Nephron (organoid): ENCODE measurements at regions not wholly inside any gene's neighbourhood (a gene's known extent, or its start where the extent isn't known, plus 50 kb on each side); places are given as distances from the start of the nearest gene placed in this dataset.
"Not testable (repeated sequence)": the region's sequence is repeated elsewhere in the genome, so short reads cannot be mapped to it uniquely, and the experiment has no call there.

Source experiments
- H3K27ac Mint-ChIP-seq, 3 experiments: 2 replicates each; pipeline ENCODE4 v1.8.0; 2020; ENCODE audit warnings: mixed read lengths in 3 of 3, mild to moderate bottlenecking in 2 of 3, moderate library complexity in 1 of 3
- H3K27me3 Mint-ChIP-seq: 2 replicates; pipeline ENCODE4 v1.8.0; 2021; ENCODE audit warnings: low read depth, mild to moderate bottlenecking, moderate library complexity, mixed read lengths
- H3K36me3 Mint-ChIP-seq: 2 replicates; pipeline ENCODE4 v1.8.0; 2020; ENCODE audit warnings: low read depth, mixed read lengths
- H3K4me1 Mint-ChIP-seq: 2 replicates; pipeline ENCODE4 v1.8.0; 2020; ENCODE audit warnings: mixed read lengths
- H3K4me3 Mint-ChIP-seq, 3 experiments: 2 replicates each; pipeline ENCODE4 v1.8.0; 2020; ENCODE audit warnings: mild to moderate bottlenecking in 3 of 3, mixed read lengths in 3 of 3, moderate library complexity in 2 of 3
- H3K9me3 Mint-ChIP-seq: 2 replicates; pipeline ENCODE4 v1.8.0; 2020; ENCODE audit warnings: mixed read lengths
- TF ChIP-seq, protein P1 (sequence below), 3 experiments: fragments of 200-600 bp; sonication (generic); IDR thresholded peaks; one replicate each; pipeline ENCODE4 v1.5.0; 2021; ENCODE audit warnings: antibody characterized with exemption in 3 of 3; ENCODE audit not compliant: unreplicated experiment in 3 of 3

GRCh38 chr1:166693158-166693557 lies 146.1 kb upstream of the POGK start:
- Mint-ChIP-seq H3K27ac (no peak overlapping the region), H3K4me3 (no peak overlapping the region), H3K4me1 (no peaks in the 10 kb centered on the region), H3K9me3 (no peaks in the 10 kb centered on the region), H3K36me3 (no peaks in the 10 kb centered on the region), H3K27me3 (peaks cover 3% of the 10 kb centered on the region)
- TF ChIP-seq, protein P1, sequence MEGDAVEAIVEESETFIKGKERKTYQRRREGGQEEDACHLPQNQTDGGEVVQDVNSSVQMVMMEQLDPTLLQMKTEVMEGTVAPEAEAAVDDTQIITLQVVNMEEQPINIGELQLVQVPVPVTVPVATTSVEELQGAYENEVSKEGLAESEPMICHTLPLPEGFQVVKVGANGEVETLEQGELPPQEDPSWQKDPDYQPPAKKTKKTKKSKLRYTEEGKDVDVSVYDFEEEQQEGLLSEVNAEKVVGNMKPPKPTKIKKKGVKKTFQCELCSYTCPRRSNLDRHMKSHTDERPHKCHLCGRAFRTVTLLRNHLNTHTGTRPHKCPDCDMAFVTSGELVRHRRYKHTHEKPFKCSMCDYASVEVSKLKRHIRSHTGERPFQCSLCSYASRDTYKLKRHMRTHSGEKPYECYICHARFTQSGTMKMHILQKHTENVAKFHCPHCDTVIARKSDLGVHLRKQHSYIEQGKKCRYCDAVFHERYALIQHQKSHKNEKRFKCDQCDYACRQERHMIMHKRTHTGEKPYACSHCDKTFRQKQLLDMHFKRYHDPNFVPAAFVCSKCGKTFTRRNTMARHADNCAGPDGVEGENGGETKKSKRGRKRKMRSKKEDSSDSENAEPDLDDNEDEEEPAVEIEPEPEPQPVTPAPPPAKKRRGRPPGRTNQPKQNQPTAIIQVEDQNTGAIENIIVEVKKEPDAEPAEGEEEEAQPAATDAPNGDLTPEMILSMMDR (IDR thresholded peaks at IDR 0.05; ENCODE audit: unreplicated experiment in 3 of 3) = no peak

- no peaks in the 10 kb centered on the region for H3K36me3 Mint-ChIP-seq
- peaks cover 3% of the 10 kb centered on the region for H3K27me3 Mint-ChIP-seq
- no peak overlapping the region for H3K27ac Mint-ChIP-seq
- H3K4me1 Mint-ChIP-seq = no peaks in the 10 kb centered on the region
- TF ChIP-seq, protein P1 (IDR thresholded peaks at IDR 0.05; ENCODE audit: unreplicated experiment in 3 of 3) = no peak
- no peak overlapping the region for H3K4me3 Mint-ChIP-seq
- no peaks in the 10 kb centered on the region for H3K9me3 Mint-ChIP-seq
Observed at GRCh38 chr1:166693673-166694297, 145.5 kb upstream of the POGK start.

GRCh38 chr1:166695115-166695514 lies 144.2 kb upstream of the POGK start:
- H3K36me3 Mint-ChIP-seq = no peaks in the 10 kb centered on the region
- no peak overlapping the region for H3K4me3 Mint-ChIP-seq
- H3K4me1 Mint-ChIP-seq = no peaks in the 10 kb centered on the region
- TF ChIP-seq, protein P1 (IDR thresholded peaks at IDR 0.05; ENCODE audit: unreplicated experiment in 3 of 3) = no peak
- H3K27me3 Mint-ChIP-seq = peaks cover 6% of the 10 kb centered on the region
- no peaks in the 10 kb centered on the region for H3K9me3 Mint-ChIP-seq
- no peak overlapping the region for H3K27ac Mint-ChIP-seq

DNA sequence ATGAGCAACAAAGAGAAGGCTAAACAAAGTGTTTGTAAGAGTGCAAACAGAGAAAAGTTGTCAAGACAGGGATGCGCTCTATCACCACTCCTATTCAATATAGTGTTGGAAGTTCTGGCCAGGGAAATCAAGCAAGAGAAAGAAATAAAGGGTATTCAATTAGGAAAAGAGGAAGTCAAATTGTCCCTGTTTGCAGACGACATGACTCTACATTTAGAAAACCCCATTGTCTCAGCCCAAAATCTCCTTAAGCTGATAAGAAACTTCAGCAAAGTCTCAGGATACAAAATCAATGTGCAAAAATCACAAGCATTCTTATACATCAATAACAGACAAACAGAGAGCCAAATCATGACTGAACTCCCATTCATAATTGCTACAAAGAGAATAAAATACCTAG lies 143.4 kb upstream of the POGK start:
- not testable (repeated sequence) for H3K4me3 Mint-ChIP-seq, H3K27ac Mint-ChIP-seq, H3K9me3 Mint-ChIP-seq, H3K4me1 Mint-ChIP-seq, H3K36me3 Mint-ChIP-seq, H3K27me3 Mint-ChIP-seq

DNA sequence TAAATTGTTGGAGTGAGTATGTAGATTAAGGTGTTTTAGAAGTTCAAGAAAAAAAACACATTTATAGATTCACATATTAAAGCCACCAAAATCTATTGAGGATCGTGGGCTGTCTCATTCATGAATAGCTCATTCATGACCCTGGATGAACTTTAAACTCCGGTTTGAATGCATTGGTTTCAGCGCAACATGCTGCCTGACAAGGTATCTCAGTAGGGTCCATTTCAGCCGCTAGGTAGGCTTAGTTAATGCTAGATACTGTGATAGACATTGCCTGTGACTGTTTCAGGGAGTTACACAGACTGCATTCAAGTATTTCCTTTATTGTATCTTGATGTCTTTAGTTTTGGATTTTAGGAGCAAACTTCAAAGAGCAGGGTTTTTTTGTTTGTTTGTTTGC lies 140.5 kb upstream of the POGK start:
- Mint-ChIP-seq H3K27me3 (peaks cover 4% of the 10 kb centered on the region), H3K4me3 (no peak overlapping the region), H3K36me3 (no peaks in the 10 kb centered on the region), H3K27ac (no peak overlapping the region), H3K9me3 (no peaks in the 10 kb centered on the region), H3K4me1 (no peaks in the 10 kb centered on the region)
- TF ChIP-seq, protein P1 (IDR thresholded peaks at IDR 0.05; ENCODE audit: unreplicated experiment in 3 of 3) = no peak

DNA sequence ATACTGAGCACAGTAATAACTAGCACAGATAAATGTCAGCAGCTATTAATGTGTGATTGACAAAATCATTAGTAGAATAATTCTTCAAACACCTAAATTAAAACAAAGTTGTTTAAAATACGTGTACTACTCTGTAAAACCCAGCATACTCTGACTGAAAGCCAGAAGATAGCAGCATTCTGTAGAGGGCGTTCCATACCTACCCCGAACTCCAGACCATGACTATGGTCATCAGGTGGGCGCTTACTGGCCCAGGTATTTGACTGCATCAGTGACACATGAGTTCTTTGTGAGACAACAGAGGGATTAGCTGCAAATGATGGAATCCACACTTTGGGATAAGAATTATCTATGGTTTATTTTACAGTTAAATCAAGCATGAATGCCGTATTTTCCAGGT lies 139.7 kb upstream of the POGK start:
- peaks cover 4% of the 10 kb centered on the region for H3K27me3 Mint-ChIP-seq
- no peak overlapping the region for H3K4me3 Mint-ChIP-seq
- no peaks in the 10 kb centered on the region for H3K36me3 Mint-ChIP-seq
- H3K4me1 Mint-ChIP-seq = no peaks in the 10 kb centered on the region
- H3K27ac Mint-ChIP-seq = no peak overlapping the region
- no peaks in the 10 kb centered on the region for H3K9me3 Mint-ChIP-seq
- TF ChIP-seq, protein P1 (IDR thresholded peaks at IDR 0.05; ENCODE audit: unreplicated experiment in 3 of 3) = no peak
